Activated T-helper 1 cell treated with anti-CD3 and anti-CD28 coated beads, Interleukin-12 subunit alpha, Interleukin-12 subunit beta, Interleukin-2, Interleukin-4 antibody, amounts not matched to agents 30 ng/mL and 10 ng/mL and 1 ng/mL, durations not matched to agents 14 hours and 24 hours and 36 hours (primary cell): ENCODE measurements at regions not wholly inside any gene's neighbourhood (a gene's known extent, or its start where the extent isn't known, plus 50 kb on each side); places are given as distances from the start of the nearest gene placed in this dataset.

Experiments
- DNase-seq: peaks from one replicate; pipeline ENCODE4 v3.0.0; 2021; ENCODE audit warnings: low spot score
- H3K27ac Mint-ChIP-seq: one replicate; pipeline ENCODE4 v1.8.0; 2021; ENCODE audit warnings: mild to moderate bottlenecking, mixed read lengths
- H3K27me3 Mint-ChIP-seq: one replicate; pipeline ENCODE4 v1.8.0; 2022; ENCODE audit warnings: mild to moderate bottlenecking, moderate library complexity, mixed read lengths; ENCODE audit not compliant: insufficient read depth
- H3K36me3 Mint-ChIP-seq: one replicate; pipeline ENCODE4 v1.8.0; 2021; ENCODE audit warnings: low read depth, mixed read lengths
- H3K4me1 Mint-ChIP-seq: one replicate; pipeline ENCODE4 v1.8.0; 2021; ENCODE audit warnings: low read depth, mixed read lengths
- H3K4me3 Mint-ChIP-seq: one replicate; pipeline ENCODE4 v1.8.0; 2021; ENCODE audit warnings: mild to moderate bottlenecking, moderate library complexity, mixed read lengths
- H3K9me3 Mint-ChIP-seq: one replicate; pipeline ENCODE4 v1.8.0; 2021; ENCODE audit warnings: mixed read lengths
- intact Hi-C: fragments of 100-400 bp; cut with micrococcal nuclease; formaldehyde crosslinking; loops from one replicate; pipeline ENCODE4 v1.15.1; 2024

GRCh38 chrX:13121020-13121555 is 76.7 kb upstream of the FAM9C start:
- Mint-ChIP-seq H3K27me3 (no peaks in the 10 kb centered on the region), H3K4me1 (peaks cover 28% of the 10 kb centered on the region), H3K36me3 (peaks cover 8% of the 10 kb centered on the region), H3K27ac (no peak overlapping the region), H3K4me3 (no peak overlapping the region), H3K9me3 (peaks cover 13% of the 10 kb centered on the region)
- no peak for DNase-seq
- intact Hi-C loops: loop anchor here (10.0 kb wide), 1 partner anchor 134 kb away; no protein-coding TSS in a partner anchor

DNA sequence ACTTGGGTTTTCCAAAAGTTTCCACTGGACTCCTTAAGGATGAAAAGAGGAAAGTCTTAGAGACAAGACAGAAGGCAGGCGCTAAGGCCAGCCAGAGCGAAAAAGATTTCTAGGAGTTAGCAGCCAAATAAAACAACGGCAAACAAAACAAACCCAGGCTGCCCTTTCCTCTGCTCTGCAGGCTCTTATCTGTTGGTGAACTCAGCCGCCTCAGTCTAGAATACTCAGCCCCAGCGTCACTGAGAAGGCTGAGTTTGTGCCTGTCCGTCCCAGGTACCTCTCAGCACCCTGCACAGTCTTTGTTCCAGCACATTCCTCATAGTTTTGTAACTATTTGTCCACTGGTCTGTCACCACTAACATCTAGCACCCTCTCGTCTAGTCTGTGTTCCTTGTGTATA is 75.6 kb upstream of the FAM9C start:
- no peak overlapping the region for H3K27ac Mint-ChIP-seq
- intact Hi-C loops: loop anchor here (10.0 kb wide), 1 partner anchor 135 kb away; no protein-coding TSS in a partner anchor
- H3K9me3 Mint-ChIP-seq: peaks cover 13% of the 10 kb centered on the region
- no peaks in the 10 kb centered on the region for H3K27me3 Mint-ChIP-seq
- H3K36me3 Mint-ChIP-seq: peaks cover 8% of the 10 kb centered on the region
- no peak overlapping the region for H3K4me3 Mint-ChIP-seq
- H3K4me1 Mint-ChIP-seq: peaks cover 28% of the 10 kb centered on the region
- DNase-seq: no peak

DNA sequence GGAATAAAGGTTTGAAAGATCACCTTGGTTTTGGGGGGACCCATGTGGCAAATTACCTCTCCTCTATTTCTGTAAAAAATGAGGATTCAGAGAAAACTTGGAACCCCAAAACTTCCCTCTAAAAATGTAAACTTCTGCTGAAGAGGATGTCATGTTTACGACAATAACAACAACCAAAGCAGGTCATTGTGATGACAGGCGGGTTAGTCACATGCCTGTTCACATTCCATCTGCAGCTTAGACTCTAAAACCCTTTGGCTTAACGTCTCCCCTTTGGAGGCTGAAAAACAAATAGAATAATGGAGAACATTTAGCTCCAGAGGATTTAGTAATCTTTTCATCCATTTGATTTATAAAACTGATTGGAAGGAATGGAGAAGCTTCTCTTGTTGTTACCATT is 75.0 kb upstream of the FAM9C start:
- peaks cover 23% of the 10 kb centered on the region for H3K4me1 Mint-ChIP-seq
- no peaks in the 10 kb centered on the region for H3K27me3 Mint-ChIP-seq
- intact Hi-C loops: no loop called here
- H3K36me3 Mint-ChIP-seq: peaks cover 8% of the 10 kb centered on the region
- DNase-seq: no peak
- H3K27ac Mint-ChIP-seq: no peak overlapping the region
- H3K9me3 Mint-ChIP-seq: peaks cover 17% of the 10 kb centered on the region
- H3K4me3 Mint-ChIP-seq: no peak overlapping the region

DNA sequence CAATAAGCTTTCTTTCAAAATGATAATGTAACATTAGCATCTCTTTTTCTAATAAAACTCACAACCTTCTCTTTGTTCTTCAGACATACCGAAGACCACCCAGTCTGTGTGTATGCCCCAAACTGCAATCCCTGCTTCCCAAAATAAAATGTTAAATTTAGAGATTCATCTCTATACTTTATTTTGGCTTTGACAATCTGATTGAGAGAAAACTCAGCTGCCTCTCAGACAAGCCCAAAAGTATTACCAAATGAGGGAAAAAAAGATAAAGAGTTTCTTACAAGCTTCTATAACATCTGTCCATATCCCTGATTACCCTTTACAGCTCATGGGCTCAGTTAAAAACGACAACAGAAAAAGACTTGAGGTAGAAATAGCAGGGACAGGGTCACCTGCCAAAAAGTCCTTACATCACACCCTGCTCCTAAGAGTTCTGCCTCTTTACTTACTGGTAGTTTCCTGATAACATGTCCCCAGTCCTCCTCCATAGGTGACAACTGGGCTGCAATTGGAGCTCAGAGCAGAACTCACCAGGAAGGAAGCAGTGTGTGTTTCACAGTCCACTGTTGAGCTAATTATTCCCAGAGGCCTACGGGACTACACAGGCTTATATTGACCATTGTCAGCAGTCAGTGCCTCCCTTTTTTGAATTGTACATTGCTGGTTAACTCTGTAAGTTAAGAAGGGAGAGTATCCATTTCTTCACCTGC is 70.9 kb upstream of the FAM9C start:
- no peak for DNase-seq
- H3K27me3 Mint-ChIP-seq: no peaks in the 10 kb centered on the region
- H3K9me3 Mint-ChIP-seq: peaks cover 20% of the 10 kb centered on the region
- H3K27ac Mint-ChIP-seq: no peak overlapping the region
- H3K4me1 Mint-ChIP-seq: peaks cover 16% of the 10 kb centered on the region
- no peak overlapping the region for H3K4me3 Mint-ChIP-seq
- intact Hi-C loops: no loop called here
- peaks cover 9% of the 10 kb centered on the region for H3K36me3 Mint-ChIP-seq

DNA sequence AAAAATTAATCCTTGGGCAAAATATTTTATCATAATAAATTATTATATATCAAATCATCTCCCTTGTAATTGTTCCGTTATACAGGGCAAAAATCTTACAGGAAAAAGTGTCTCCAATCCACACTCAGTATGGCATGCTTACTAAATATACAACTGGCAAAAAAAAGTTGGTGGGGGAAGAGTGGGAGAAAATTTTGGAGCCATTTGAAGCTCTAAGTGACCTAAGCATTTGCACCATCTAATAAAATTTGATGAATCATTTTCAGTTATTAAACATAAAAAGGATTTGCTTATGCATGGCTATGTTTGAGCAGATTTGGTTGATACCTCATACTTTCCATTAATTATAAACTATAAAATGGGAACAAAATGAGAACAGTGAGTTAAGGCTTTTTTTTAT is 68.1 kb upstream of the FAM9C start:
- Mint-ChIP-seq H3K27ac (no peak overlapping the region), H3K27me3 (no peaks in the 10 kb centered on the region), H3K9me3 (peaks cover 16% of the 10 kb centered on the region), H3K36me3 (peaks cover 9% of the 10 kb centered on the region), H3K4me3 (no peak overlapping the region), H3K4me1 (peaks cover 9% of the 10 kb centered on the region)
- no peak for DNase-seq
- intact Hi-C loops: no loop called here

DNA sequence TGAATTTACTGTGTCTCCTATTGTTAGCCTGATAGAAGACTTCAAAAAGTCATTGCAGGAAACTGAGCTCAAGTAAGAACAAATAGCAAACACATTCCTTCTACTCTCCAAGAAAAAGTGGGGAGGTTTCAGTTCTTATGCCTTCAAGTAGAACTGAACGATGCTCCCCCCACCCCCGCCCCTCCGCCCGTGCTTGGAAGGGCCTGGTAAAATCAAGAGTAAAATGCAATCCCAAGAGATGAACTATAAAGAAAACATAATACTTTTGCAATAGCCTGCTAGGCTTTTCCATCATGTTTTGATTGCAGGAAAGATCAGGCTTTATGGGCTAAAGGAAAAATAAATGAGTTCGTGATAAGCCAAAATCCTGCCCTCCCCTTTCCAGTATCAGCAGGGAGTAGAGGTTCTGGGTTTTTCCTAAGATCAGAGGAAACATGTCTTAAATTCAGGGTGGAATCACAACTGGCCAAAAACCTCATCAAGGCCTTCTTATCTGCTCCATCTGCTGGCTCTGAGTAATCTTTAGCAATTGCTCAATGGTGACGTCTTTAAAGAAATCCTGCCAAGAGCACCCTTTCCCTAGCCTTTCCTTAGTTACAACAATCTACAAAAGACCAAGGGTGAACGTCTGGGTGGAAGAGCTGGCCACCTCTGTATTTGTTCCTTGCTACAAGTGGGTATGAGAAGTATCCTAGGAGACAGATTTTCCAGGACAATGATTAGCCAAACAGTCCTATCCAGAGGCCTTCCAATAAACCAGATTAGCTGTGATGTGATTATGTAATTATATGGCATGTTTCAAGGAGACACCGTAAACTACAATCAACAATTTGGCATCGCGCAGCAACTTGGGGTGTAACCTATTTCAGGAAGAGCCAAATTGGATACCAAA is 66.3 kb upstream of the FAM9C start:
- Mint-ChIP-seq H3K9me3 (peaks cover 7% of the 10 kb centered on the region), H3K27me3 (no peaks in the 10 kb centered on the region), H3K4me1 (peaks cover 9% of the 10 kb centered on the region), H3K4me3 (no peak overlapping the region), H3K27ac (no peak overlapping the region), H3K36me3 (peaks cover 3% of the 10 kb centered on the region)
- DNase-seq: no peak
- intact Hi-C loops: no loop called here

DNA sequence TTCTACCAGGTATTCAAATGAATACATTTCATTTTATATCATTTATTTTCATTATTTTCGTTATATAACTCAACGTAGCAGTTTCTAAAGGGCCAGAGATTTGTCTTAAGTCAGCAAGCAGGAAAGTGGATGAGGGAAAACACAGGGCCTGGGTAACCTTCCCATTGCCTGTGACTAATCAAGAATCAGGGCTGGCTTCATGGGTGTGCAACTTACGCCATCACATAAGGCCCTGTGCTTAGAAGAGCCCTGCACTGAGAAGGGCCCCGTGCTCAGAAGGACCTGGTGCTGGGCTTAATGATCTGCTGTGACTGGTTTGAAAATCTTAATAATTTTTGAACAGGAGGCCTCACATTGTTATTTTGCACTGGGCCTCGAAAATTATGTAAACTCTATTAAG is 65.4 kb upstream of the FAM9C start:
- intact Hi-C loops: no loop called here
- H3K9me3 Mint-ChIP-seq: peaks cover 6% of the 10 kb centered on the region
- H3K36me3 Mint-ChIP-seq: peaks cover 3% of the 10 kb centered on the region
- no peak for DNase-seq
- H3K4me1 Mint-ChIP-seq: peaks cover 9% of the 10 kb centered on the region
- no peak overlapping the region for H3K4me3 Mint-ChIP-seq
- no peaks in the 10 kb centered on the region for H3K27me3 Mint-ChIP-seq
- no peak overlapping the region for H3K27ac Mint-ChIP-seq

DNA sequence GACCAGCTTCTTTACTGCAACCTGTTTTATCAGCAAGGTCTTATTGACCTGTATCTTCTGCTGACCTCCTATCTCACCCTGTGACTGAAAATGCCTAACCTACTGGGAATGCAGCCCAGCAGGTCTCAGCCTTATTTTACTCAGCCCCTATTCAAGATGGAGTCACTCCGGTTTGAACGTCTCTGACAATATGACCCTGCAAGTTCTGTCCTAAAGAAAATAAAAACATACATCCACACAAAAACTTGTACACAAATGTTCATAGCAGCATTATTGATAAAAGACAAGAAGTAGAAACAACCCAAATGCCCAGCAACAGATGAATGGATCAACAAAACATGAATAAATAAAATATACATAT is 59.5 kb upstream of the FAM9C start:
- no peak overlapping the region for H3K4me3 Mint-ChIP-seq
- H3K9me3 Mint-ChIP-seq: no peaks in the 10 kb centered on the region
- H3K27me3 Mint-ChIP-seq: no peaks in the 10 kb centered on the region

GRCh38 chrX:13103188-13103913 is 58.9 kb upstream of the FAM9C start:
- Mint-ChIP-seq H3K9me3 (no peaks in the 10 kb centered on the region), H3K27ac (no peak overlapping the region), H3K4me3 (no peak overlapping the region), H3K4me1 (peaks cover 45% of the 10 kb centered on the region), H3K36me3 (peaks cover 2% of the 10 kb centered on the region), H3K27me3 (no peaks in the 10 kb centered on the region)
- DNase-seq: no peak
- intact Hi-C loops: no loop called here

More for the DNA sequence above, 59.5 kb upstream of the FAM9C start:
- Mint-ChIP-seq H3K36me3 (peaks cover 2% of the 10 kb centered on the region), H3K4me1 (peaks cover 44% of the 10 kb centered on the region), H3K27ac (no peak overlapping the region)
- intact Hi-C loops: no loop called here
- DNase-seq: no peak

DNA sequence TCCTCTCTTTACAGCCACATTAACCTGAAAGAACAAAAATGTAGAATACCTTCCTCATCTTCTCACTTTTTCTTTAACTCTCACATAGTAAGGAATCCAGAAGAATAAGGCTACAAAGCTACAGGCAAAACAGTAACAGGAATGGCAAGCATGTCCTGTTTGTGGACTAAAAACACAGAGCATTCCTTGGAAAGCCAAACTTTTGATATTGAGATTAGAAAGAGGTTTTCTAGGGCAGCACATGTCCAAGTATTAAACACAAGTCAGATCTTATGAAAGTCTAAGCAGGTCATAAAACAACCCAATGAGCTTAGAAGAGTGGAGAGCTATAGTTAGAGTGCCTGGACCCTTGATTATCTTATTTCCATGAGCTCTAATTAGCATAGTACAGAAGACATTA is 58.2 kb upstream of the FAM9C start:
- intact Hi-C loops: no loop called here
- DNase-seq: no peak
- H3K27ac Mint-ChIP-seq: no peak overlapping the region
- peaks cover 2% of the 10 kb centered on the region for H3K36me3 Mint-ChIP-seq
- H3K9me3 Mint-ChIP-seq: no peaks in the 10 kb centered on the region
- peak overlapping the region; percentile 30 for H3K4me3 Mint-ChIP-seq
- peaks cover 45% of the 10 kb centered on the region for H3K4me1 Mint-ChIP-seq
- no peaks in the 10 kb centered on the region for H3K27me3 Mint-ChIP-seq

DNA sequence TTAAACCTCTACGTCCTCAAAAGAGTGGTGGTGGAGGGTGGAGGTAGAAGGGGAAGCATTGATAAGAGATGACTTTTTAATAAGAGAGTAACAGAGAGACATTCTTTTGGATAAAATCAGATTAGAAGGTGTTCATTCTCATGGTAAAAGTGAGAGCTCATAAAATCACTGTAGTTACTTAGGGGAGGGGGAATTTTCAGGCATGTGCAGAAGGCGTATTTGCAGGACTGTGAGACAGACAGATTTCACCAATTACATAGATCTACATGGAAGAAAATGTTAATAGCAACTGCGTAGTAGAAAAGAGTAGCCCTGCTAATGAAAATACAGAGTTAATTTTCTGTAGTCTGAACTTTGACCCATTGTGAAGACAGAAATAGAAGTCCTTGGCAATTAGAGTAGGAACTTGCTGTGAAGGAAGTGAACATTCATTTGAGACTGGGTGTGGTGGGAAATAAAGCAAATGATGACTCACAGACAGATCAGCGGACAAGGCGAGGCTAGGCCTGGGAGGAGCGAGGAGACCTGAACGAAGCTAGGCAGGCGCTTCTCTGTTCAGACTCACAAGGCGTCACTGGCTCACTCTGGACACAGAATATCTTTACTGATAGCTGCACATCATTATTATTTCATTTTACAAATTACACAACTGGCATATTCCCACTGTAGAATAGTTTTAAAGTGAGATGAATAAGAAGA is 57.2 kb upstream of the FAM9C start:
- no peaks in the 10 kb centered on the region for H3K27me3 Mint-ChIP-seq
- intact Hi-C loops: loop anchor here (2.0 kb wide), 1 partner anchor 23 kb away; no protein-coding TSS in a partner anchor
- peaks cover 51% of the 10 kb centered on the region for H3K4me1 Mint-ChIP-seq
- peaks cover 2% of the 10 kb centered on the region for H3K36me3 Mint-ChIP-seq
- DNase-seq: peak; percentile 46
- peak overlapping the region; percentile 79 for H3K27ac Mint-ChIP-seq
- no peaks in the 10 kb centered on the region for H3K9me3 Mint-ChIP-seq
- peak overlapping the region; percentile 22 for H3K4me3 Mint-ChIP-seq

DNA sequence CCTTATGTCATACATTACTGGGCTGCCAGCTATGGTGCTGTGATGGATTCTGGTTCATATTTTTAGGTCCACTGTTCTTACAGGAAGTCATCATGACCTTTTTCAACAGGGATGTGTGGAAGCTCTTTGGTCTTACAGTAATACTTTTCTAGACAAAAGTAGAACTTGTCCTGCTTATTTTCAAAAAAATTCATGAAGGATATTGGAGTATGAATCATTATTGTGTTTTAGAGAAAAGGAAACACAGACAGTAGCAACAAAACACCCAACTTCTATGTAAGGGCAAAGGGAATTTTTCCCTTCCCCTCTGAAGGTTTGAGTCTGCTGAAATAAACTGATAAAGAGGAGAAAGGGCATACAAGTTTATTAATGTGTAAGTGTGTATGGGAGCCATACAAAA is 54.7 kb upstream of the FAM9C start:
- no peaks in the 10 kb centered on the region for H3K27me3 Mint-ChIP-seq
- peak overlapping the region; percentile 86 for H3K27ac Mint-ChIP-seq
- intact Hi-C loops: loop anchor here (2.0 to 10.0 kb wide), 2 partner anchors 32 to 636 kb away; partner anchors contain the start of genes OFD1 and TRAPPC2
- DNase-seq: no peak
- H3K4me3 Mint-ChIP-seq: peak overlapping the region; percentile 70
- peaks cover 2% of the 10 kb centered on the region for H3K36me3 Mint-ChIP-seq
- H3K9me3 Mint-ChIP-seq: no peaks in the 10 kb centered on the region
- H3K4me1 Mint-ChIP-seq: peaks cover 70% of the 10 kb centered on the region
